ENCODE measurements at regions not wholly inside any gene's neighbourhood (a gene's known extent, or its start where the extent isn't known, plus 50 kb on each side); places are given as distances from the start of the nearest gene placed in this dataset.

- TF ChIP-seq, protein P1, sequence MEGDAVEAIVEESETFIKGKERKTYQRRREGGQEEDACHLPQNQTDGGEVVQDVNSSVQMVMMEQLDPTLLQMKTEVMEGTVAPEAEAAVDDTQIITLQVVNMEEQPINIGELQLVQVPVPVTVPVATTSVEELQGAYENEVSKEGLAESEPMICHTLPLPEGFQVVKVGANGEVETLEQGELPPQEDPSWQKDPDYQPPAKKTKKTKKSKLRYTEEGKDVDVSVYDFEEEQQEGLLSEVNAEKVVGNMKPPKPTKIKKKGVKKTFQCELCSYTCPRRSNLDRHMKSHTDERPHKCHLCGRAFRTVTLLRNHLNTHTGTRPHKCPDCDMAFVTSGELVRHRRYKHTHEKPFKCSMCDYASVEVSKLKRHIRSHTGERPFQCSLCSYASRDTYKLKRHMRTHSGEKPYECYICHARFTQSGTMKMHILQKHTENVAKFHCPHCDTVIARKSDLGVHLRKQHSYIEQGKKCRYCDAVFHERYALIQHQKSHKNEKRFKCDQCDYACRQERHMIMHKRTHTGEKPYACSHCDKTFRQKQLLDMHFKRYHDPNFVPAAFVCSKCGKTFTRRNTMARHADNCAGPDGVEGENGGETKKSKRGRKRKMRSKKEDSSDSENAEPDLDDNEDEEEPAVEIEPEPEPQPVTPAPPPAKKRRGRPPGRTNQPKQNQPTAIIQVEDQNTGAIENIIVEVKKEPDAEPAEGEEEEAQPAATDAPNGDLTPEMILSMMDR (IDR thresholded peaks at IDR 0.05; ENCODE audit: low read length): no peak
- TF ChIP-seq EZH2 (optimal IDR thresholded peaks at IDR 0.05; ENCODE audit: low read depth, low read length): no peak
- TF ChIP-seq EZH2phosphoT487 (IDR thresholded peaks at IDR 0.05; ENCODE audit: low read length): no peak
These were observed 957.7 kb upstream of the GYPC start for GRCh38 chr2:125698280-125698679.
